ENCODE measurements at regions not wholly inside any gene's neighbourhood (a gene's known extent, or its start where the extent isn't known, plus 50 kb on each side); places are given as distances from the start of the nearest gene placed in this dataset.
"Not testable (repeated sequence)": the region's sequence is repeated elsewhere in the genome, so short reads cannot be mapped to it uniquely, and the experiment has no call there.

DNA sequence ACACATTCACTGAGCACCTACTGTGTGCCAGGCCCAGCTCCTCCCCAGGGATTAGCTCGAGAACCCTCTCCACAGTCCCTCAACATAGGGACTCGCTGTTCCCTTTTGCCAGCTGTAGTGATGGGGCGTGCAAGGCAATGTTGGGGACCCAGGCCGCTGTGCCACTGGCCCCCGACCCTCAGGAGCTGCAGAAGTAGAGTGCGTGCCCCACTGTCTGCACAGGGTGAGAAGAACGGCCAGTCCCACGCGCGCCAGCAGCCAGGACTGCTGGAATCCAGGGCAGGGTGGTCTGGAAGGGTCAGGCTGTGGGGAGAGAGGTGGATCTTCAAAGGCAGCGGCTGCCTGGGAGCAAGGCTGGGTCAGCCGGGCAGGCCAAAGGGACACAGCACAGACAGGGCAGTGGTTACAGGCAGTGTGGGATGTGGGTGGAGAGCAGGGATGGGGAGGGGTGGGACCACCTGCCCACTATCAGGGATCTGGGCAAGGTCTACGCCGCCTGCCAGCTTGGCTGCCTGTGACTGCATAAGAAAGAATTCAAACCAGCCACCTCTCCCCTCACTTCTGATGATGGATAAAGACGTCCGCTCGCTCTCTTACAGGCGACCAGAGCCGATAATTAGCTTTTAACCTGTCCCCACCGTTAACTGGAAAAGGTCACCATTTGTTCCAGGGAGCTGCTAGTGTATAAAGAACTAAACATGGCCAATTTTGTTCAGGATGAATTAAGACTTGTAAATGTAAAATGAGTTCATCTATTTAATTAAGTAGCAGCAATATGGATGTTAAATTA lies 86.7 kb upstream of the GSE1 start:
- DNase-seq (ENCODE audit: low read depth in 2 of 2), result no peak

GRCh38 chr16:85527042-85527766 lies 85.9 kb upstream of the GSE1 start:
- DNase-seq (ENCODE audit: low read depth in 2 of 2), result no peak

- no peak for DNase-seq (ENCODE audit: low read depth in 2 of 2)
These were observed 85.3 kb upstream of the GSE1 start for GRCh38 chr16:85527767-85528297.

DNA sequence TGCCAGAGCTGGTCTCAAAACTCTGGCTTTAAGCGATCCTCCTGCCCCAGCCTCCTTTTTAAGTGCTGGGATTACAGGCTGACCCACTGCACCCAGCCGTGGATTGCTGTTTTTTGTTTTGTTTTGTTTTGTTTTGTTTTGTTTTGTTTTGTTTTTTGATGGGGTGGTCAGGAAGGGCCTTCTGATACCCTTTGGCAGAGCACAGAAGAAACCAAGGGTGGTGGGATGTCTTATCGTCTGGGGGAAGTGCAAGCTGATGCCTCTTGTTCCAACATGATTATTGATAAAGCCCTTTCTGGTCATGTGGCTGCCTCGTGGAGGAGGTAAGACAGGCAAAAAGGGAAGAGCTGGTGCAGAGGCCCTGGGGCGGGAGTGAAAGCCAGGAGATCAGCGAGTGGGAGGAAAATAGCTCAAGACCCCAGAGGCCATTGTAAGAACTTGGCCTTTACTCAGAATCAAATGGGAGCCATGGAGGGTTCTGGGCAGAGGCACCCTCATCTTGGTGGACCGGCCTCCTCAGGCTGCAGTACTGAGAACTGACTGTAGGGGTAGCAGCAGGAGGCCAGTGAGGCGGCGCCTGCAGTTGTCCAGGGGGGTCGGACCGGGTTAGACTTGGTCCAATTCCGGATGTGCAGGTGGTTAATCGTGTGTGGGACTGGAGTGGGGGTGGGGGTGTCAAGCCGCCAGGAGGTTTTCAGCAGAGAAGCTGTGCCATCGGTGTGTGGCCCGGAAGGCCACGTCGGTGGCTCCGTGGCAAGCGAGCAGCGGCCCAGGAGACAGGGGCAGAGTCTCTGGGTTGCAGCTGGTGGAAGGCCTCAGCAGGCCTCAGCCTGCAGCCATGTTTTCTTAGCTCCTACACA lies 84.4 kb upstream of the GSE1 start:
- no peak for DNase-seq (ENCODE audit: low read depth in 2 of 2)

GRCh38 chr16:85529489-85530369 lies 83.4 kb upstream of the GSE1 start:
- no peak for DNase-seq (ENCODE audit: low read depth in 2 of 2)

DNA sequence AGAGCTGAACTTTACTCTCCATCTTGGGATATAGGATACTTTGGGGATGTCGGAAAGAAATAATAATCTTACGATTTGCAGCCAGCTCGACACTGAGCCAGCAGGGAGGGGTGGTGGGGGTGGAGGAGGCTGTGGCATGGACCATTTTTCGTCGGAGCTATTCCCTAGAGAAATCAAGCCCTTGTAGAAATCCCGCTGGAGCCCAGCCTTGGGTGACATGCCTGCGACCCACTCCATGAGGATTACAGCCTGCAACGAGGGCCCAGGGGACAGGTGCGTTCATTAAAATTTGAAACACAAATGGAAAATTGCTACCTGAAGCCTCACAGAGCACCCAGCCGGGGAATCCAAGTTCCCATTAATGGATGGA lies 82.8 kb upstream of the GSE1 start:
- no peak for DNase-seq (ENCODE audit: low read depth in 2 of 2)

GRCh38 chr16:85531516-85531915 lies 81.6 kb upstream of the GSE1 start:
- no peak for DNase-seq (ENCODE audit: low read depth in 2 of 2)

GRCh38 chr16:85532147-85532546 lies 81.0 kb upstream of the GSE1 start:
- DNase-seq (ENCODE audit: low read depth in 2 of 2), result no peak

- DNase-seq (ENCODE audit: low read depth in 2 of 2), result not testable (repeated sequence)
These were observed 79.5 kb upstream of the GSE1 start for GRCh38 chr16:85533593-85533992.

DNA sequence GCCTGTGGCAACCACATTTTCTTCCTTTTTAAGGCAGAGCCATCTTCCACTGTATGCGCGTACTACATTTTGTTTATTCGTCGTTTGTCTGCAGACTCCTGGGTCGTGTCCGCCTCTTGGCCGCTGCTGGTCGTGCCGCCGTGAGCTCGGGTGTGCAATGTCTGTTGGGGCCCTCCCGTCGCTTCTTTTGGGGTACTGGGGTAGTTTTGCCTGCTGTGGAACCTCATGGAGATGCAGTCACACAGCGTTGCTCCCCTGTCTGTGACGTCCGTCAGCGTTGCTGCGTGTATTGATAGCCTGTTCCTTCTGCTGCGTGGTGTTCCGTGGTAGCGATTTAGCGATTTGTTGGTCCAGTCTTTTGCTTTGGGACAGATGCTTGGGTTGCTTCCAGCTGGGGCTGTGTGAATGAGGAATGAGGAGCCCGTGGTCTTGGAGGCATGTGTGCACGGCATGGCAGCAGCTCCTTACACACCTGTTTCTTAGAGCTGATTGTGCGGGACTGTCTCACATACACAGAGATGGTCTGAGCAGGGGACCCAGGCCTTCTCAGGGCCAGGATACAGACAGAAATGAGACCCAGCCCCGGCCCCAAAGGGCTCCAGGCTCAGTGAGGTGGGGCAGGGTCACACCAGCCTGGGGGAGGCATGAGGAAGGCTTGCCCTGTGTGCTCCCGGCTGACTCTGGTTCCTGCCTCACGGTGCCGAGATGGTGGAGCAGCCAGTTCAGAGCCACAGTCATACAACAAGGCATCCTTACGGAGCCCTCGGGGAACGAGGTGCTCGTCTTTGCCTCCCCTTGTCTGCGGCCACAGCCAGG lies 78.4 kb upstream of the GSE1 start:
- DNase-seq (ENCODE audit: low read depth in 2 of 2), result no peak

DNA sequence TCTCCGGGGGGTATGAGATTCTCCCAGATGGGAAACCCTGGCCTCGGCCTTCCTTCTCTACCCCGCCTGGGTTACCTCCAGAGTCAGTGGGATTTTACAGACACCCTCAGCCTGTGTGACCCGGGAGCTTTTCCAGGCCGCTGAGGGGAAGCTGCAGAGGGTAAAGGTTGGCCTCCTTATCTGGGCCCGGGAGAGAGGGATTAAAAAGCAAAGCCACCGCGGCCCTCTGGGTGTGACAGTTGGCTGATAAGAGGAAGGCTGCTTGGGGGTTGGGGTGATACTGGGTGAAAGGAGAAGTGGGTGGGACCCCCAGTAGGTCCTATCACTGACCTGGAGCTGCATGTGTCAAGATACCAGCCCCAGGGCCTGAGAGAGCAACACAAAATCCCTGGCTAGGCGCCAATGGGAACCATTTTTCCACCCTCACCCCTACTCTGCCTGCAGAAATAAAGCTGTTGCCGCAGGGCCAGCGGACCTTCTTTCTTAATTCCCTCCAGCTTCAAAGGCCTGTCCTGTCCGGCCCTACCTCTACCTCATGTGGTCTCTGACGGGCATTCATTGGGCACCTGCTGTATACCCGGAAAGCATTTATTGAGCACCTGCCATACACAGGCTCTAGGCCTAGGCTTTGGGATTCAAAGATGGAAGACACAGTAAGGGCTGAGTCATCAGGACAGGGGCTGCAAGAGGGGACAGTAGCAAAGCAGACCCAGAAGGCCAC lies 77.6 kb upstream of the GSE1 start:
- no peak for DNase-seq (ENCODE audit: low read depth in 2 of 2)

- no peak for DNase-seq (ENCODE audit: low read depth in 2 of 2)
These were observed 77.1 kb upstream of the GSE1 start for GRCh38 chr16:85536073-85536410.

DNA sequence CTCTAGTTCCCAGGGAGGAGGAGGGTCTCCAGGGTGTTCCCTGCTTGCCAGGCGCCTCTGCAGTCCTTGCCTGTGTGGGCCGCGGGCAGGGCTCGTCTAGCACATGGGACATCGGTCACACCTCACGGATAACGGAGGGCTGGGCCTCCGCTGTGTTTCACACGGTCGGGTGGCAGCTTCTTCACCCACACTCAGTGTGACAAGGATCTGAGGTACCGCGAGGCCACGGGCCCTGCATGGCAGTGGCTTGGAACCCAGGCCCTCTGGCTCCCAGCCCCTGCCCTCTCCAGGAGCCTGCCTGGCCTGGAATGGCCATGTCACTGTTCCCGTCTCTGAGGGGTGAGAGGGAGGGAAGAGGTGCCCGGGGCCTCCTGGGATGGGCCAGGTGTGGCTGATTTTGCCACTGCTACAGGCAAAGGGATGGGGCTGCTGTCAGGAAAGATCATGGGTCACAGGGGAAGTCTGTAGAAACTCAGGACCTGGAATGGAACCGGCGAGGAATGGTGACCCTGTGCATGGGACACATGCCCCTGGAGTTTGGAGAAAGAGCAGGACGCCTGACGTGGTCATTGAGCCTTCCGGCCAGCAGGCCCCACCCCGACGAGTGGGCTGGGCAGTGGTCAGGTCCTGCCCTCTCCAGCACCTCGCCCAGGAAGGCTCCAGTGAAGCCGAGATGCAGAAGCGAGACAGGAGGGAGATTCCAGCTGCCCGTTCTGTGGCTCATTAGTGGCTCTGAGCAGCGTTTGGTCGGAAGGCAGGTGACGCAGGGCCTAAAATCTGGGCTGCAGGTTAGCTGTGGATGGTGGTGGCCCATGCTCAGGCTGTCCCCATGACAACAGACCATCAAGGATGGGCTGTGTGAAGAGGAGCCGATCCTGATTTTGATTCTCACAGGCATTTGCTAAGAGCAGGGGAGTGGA lies 76.5 kb upstream of the GSE1 start:
- DNase-seq (ENCODE audit: low read depth in 2 of 2), result no peak

GRCh38 chr16:85537331-85537788 lies 75.8 kb upstream of the GSE1 start:
- DNase-seq (ENCODE audit: low read depth in 2 of 2), result no peak

GRCh38 chr16:85537795-85538401 lies 75.2 kb upstream of the GSE1 start:
- no peak for DNase-seq (ENCODE audit: low read depth in 2 of 2)

DNA sequence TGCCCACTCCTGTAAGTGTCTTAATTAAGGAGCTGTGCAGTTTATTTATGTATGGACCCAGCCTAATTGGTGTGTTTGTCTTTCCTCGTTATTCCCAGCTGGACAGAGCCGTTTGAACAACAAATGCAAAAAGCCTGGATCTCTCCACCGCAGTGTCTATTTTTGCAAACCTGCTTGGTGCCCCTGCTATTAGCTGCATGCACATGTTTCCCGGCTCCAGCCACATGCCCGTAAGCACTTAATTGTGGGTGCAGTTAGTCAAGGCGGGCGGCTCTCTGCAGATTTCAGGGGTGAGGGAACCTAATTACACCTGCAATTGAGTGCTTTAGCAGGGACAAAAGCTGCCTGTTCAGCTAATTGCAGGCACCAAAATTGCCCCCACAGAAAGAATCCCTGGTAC lies 74.0 kb upstream of the GSE1 start:
- DNase-seq (ENCODE audit: low read depth in 2 of 2), result no peak

DNA sequence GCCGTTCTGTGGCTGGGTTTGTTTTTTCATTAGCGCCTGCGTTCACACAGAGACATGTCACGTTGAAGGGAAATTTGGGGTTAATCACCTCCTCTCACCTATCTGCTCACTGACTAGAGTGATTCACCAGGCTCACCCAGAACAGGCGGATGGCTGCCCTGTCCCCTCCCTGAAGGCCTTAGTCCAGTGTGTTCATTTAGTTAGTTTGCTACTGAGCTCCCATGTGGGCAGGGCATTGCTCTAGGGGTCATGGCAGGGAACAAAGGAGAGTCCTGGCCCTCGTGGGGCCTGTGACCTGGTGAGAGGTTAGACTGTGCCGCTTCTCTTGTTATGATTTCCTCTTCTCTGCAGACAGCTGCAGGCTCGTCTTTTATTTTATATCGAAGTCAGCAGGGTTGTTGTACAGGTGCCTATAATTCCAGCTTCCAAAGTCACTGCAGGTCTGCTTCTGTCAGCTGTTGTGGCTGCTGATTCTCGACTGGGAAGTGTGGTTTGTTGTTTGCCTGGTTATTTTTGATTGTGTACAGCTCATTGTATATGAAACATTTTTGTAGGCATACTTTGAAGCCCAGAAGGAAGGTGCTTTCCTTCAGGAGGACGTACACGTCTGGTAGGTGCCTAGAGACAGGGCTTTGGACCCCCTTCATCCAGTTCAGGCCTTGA lies 73.4 kb upstream of the GSE1 start:
- no peak for DNase-seq (ENCODE audit: low read depth in 2 of 2)

DNA sequence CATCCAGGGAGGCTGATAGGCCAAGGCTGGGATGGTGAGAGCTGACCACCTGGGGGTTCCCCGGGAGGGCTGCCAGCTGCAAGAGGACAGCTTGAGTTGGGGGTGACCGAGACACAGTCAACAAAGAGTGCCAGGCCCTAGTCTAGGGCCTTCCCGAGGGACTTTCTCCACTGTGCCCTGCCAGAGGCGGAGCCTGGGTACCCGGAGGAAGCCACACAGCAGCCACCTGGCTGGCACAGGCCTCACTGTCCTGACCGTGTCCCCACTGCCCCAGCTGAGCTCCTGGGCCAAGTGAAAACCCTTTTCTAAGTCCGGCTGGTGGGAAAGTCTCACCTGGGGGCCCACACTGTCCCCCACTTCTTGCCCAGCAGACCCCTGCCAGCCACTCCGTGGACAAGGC lies 71.9 kb upstream of the GSE1 start:
- no peak for DNase-seq (ENCODE audit: low read depth in 2 of 2)

Measured in fibroblast of skin of left biceps (primary cell).